A673 (cell line): ENCODE measurements at regions not wholly inside any gene's neighbourhood (a gene's known extent, or its start where the extent isn't known, plus 50 kb on each side); places are given as distances from the start of the nearest gene placed in this dataset.

Experiments used
- BruUV-seq: library from RNA; stranded (reverse); fragments of 400-500 nt; replicated peaks from 2 replicates; lab custom pipeline; 2021; lab: Mats Ljungman, UMichigan
- CTCF ChIA-PET: fragments of 300-600 bp; sonication (Branson Sonifier 250); formaldehyde crosslinking; loops from one replicate; lab custom pipeline; 2022; ENCODE audit warnings: antibody characterized with exemption; lab: Charles Lee
- POLR2A ChIA-PET: fragments of 300-600 bp; sonication (Branson Sonifier 250); formaldehyde crosslinking; loops from one replicate; lab custom pipeline; 2022; ENCODE audit warnings: antibody characterized with exemption; ENCODE audit not compliant: low non-redundant PET; lab: Charles Lee
- DNase-seq: peaks from one replicate; pipeline ENCODE4 v3.0.0-alpha.2; 2015; ENCODE audit warnings: low spot score
- H3K27ac ChIP-seq: fragments of 200-600 bp; sonication (generic); 2 replicates; pipeline ENCODE4 v1.5.1; 2016; ENCODE audit warnings: mixed run types, low read depth, mild to moderate bottlenecking, mixed read lengths, antibody characterized with exemption, low read length; ENCODE audit not compliant: poor library complexity, severe bottlenecking
- H3K27me3 ChIP-seq: fragments of 200-600 bp; sonication (generic); replicated peaks from 2 replicates; pipeline ENCODE4 v1.6.1; 2017; ENCODE audit warnings: mixed run types, low read depth, mild to moderate bottlenecking, mixed read lengths, antibody characterized with exemption, low read length; ENCODE audit not compliant: insufficient read depth, poor library complexity
- H3K36me3 ChIP-seq: fragments of 200-600 bp; sonication (generic); 2 replicates; pipeline ENCODE4 v1.6.1; 2016; ENCODE audit warnings: mixed run types, mild to moderate bottlenecking, mixed read lengths, antibody characterized with exemption, low read length; ENCODE audit not compliant: insufficient read depth, poor library complexity, severe bottlenecking
- H3K4me1 ChIP-seq: fragments of 200-600 bp; sonication (generic); 2 replicates; pipeline ENCODE4 v1.6.1; 2017; ENCODE audit warnings: mixed run types, mild to moderate bottlenecking, mixed read lengths, antibody characterized with exemption, low read length; ENCODE audit not compliant: insufficient read depth, poor library complexity, severe bottlenecking
- H3K4me3 ChIP-seq: fragments of 200-600 bp; sonication (generic); 2 replicates; pipeline ENCODE4 v1.5.1; 2016; ENCODE audit warnings: low read depth, mixed run types, mild to moderate bottlenecking, mixed read lengths, low read length; ENCODE audit not compliant: poor library complexity, severe bottlenecking
- H3K9me3 ChIP-seq: fragments of 200-600 bp; sonication (generic); 2 replicates; pipeline ENCODE4 v1.6.1; 2016; ENCODE audit warnings: mixed run types, low read depth, mild to moderate bottlenecking, mixed read lengths, antibody characterized with exemption, low read length; ENCODE audit not compliant: poor library complexity, severe bottlenecking
- CTCF ChIP-seq: fragments of 300-800, 200-600 bp; sonication (generic); conservative IDR thresholded peaks from 2 replicates; pipeline ENCODE4 v1.5.1; 2017; ENCODE audit warnings: low read depth, mild to moderate bottlenecking, antibody characterized with exemption, low read length, moderate library complexity, mixed read lengths
- EZH2 ChIP-seq: fragments of 200-600 bp; sonication (generic); IDR thresholded peaks from 2 replicates; pipeline ENCODE4 v1.6.1; 2017; ENCODE audit warnings: borderline replicate concordance, low read depth, mild to moderate bottlenecking, mixed read lengths, antibody characterized with exemption, low read length; ENCODE audit not compliant: poor library complexity, severe bottlenecking
- intact Hi-C: fragments of 100-400 bp; cut with micrococcal nuclease; formaldehyde crosslinking; loops from one replicate; pipeline ENCODE4 v1.10.0; 2022; ENCODE audit not compliant: unreplicated experiment

DNA sequence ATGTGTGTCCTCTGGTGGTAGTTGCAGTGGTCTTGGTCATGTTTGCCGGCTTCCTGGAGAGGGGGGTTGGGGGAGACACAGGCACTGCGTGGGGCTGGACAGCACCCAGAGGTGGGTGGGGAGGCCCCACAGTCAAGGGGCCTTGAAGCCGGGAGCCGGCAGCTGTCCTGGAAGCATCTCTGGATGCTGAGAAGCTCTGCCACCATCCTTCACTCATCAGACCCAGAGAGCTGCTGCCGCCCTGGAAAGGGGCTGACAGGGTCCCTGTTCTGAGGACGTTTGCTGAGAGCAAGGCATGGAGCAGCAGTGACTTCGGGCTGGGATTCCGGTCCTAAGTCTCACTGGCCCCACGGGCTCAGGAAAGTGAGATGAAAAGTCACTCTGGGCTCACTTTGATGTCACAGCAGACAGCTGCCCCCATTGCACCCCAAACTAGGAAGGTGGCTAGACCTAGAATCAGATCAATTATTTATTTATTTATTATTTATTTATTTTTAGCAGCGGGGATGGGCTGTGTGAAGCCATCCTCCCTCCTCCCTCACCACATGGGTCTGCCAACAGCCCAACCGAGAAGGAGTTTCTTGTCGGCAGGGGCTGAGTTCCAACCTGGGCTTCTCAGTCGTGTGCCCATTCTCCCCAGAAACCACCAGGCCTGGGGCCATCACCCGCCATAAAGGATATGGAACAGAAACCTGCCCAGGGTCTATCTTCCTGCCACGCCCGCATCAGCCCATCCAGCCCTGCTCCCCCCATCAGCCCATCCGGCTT, 547.4 kb downstream of the PTPRU start:
- no peak for TF ChIP-seq CTCF
- no peak for TF ChIP-seq EZH2
- CTCF ChIA-PET: interaction anchor here (0.7 kb wide), 1 partner anchor 452 kb away, joined by 3 read pairs; no protein-coding TSS in a partner anchor
- Histone ChIP-seq H3K36me3 (no peaks in the 10 kb centered on the region), H3K4me3 (no peak overlapping the region), H3K27me3 (peaks cover 35% of the 10 kb centered on the region), H3K4me1 (no peaks in the 10 kb centered on the region), H3K27ac (no peak overlapping the region), H3K9me3 (no peaks in the 10 kb centered on the region)
- BruUV-seq: no TSS peak
- POLR2A ChIA-PET: no interaction called here
- intact Hi-C loops: no loop called here
- DNase-seq: no peak

GRCh38 chr1:29782846-29783507, 546.7 kb downstream of the PTPRU start:
- no TSS peak for BruUV-seq
- Histone ChIP-seq H3K4me3 (no peak overlapping the region), H3K9me3 (no peaks in the 10 kb centered on the region), H3K27ac (no peak overlapping the region), H3K4me1 (no peaks in the 10 kb centered on the region), H3K36me3 (no peaks in the 10 kb centered on the region), H3K27me3 (peaks cover 43% of the 10 kb centered on the region)
- DNase-seq: no peak
- ChIA-PET CTCF (interaction anchor here (0.7 kb wide), 1 partner anchor 451 kb away, joined by 3 read pairs; no protein-coding TSS in a partner anchor), POLR2A (interaction anchor here (0.6 kb wide), 1 partner anchor 17 kb away, joined by 5 read pairs; no protein-coding TSS in a partner anchor)
- intact Hi-C loops: no loop called here
- TF ChIP-seq CTCF (no peak), EZH2 (no peak)

DNA sequence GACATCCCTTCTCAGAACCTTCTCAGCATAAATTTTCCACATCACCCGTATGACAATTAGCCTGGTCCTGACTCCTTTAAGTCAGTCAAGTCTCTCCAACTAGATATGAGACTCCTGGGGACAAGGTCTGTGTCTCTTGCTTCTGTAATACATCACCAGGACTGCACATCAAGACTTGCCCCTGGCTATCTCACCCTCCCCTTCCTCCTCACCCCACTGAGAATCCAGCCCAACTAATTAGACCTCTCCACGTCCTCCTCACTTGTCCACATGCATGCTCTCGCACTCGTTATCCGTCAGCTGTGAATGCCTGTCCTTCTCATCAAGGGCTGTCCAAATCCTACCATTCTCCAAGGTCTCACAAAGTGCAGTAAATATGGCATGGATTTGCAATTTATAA, 542.8 kb downstream of the PTPRU start:
- H3K36me3 ChIP-seq: no peaks in the 10 kb centered on the region
- CTCF ChIA-PET: no interaction called here
- H3K27ac ChIP-seq: no peak overlapping the region
- H3K9me3 ChIP-seq: peaks cover 3% of the 10 kb centered on the region
- POLR2A ChIA-PET: no interaction called here
- DNase-seq: no peak
- no TSS peak for BruUV-seq
- H3K27me3 ChIP-seq: peaks cover 54% of the 10 kb centered on the region
- H3K4me3 ChIP-seq: no peak overlapping the region
- no peaks in the 10 kb centered on the region for H3K4me1 ChIP-seq
- TF ChIP-seq EZH2 (no peak), CTCF (no peak)
- intact Hi-C loops: no loop called here
